H1 (cell line): ENCODE measurements at regions not wholly inside any gene's neighbourhood (a gene's known extent, or its start where the extent isn't known, plus 50 kb on each side); places are given as distances from the start of the nearest gene placed in this dataset.

ENCODE experiments used
- EP300 ChIP-seq, 2 experiments: IDR thresholded peaks; 1 replicate in 1 of 2; 2 replicates in 1 of 2; pipeline ENCODE4 v1.6.1; 2011 to 2012; ENCODE audit warnings: low read depth in 2 of 2, low read length in 2 of 2, mild to moderate bottlenecking in 2 of 2, borderline replicate concordance in 1 of 2, inconsistent platforms in 1 of 2, moderate library complexity in 1 of 2
- PHF8 ChIP-seq: fragments of 200-600 bp; sonication (generic); conservative IDR thresholded peaks from 2 replicates; pipeline ENCODE4 v1.7.1; 2012; ENCODE audit warnings: low read depth, mild to moderate bottlenecking, inconsistent platforms, low read length, moderate library complexity
- SUZ12 ChIP-seq: fragments of 200-600 bp; sonication (generic); IDR thresholded peaks from 2 replicates; pipeline ENCODE4 v1.6.1; 2012; ENCODE audit warnings: mild to moderate bottlenecking, inconsistent platforms, low read length, moderate library complexity, mixed read lengths

DNA sequence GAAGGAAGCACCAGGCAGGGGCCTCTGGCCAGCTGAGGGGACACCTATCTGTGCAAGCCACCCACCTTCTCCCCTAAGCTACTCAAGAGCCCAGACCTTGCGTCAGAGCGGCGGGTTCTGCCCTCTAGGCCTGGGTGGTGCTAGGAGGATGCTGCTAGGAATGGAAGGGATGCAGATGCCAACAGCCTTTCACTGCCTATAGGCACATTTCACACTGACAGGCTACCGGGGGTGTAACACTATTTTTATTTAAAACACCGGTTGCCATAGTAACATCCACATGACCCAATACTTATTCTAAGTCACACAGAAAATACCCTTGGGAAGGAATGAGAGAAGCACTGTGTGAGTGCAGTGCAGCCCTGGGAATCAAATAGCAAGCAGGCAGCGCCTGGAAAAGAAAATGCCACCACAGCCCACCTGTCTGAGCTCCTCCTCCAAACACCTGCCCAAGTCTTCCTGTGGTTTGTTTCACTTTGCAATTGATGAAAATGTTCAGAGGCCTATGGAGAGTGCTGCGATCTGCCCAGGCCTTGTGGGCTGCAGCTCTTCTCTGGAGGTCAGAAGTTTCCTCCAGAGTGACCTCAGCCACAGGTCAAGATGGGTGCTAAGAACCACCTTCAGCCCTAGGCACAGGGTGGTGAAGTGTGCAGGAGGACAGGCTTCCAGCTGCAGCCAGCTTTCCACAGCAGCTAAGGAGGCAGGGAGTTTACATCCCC is 113.5 kb upstream of the TOPAZ1 start (continued):
- TF ChIP-seq EP300 (IDR thresholded peaks at IDR 0.05; ENCODE audit: borderline replicate concordance in 1 of 2, low read depth in 2 of 2, low read length in 2 of 2): no peak
- no peak for TF ChIP-seq SUZ12
- TF ChIP-seq PHF8: no peak
